GM12891 (cell line): ENCODE measurements at regions not wholly inside any gene's neighbourhood (a gene's known extent, or its start where the extent isn't known, plus 50 kb on each side); places are given as distances from the start of the nearest gene placed in this dataset.

Source experiments
- POLR2A ChIP-seq: IDR thresholded peaks from 2 replicates; pipeline ENCODE4 v1.6.1; 2011; ENCODE audit warnings: low read depth, low read length, control low read depth
- POLR2AphosphoS5 ChIP-seq: IDR thresholded peaks from 2 replicates; pipeline ENCODE4 v1.6.1; 2011; ENCODE audit warnings: low read depth, low read length, control low read depth
- TAF1 ChIP-seq: IDR thresholded peaks from 2 replicates; pipeline ENCODE4 v1.6.1; 2011; ENCODE audit warnings: low read depth, low read length, control low read depth

GRCh38 chr18:38353149-38353548 is 787.6 kb upstream of the CELF4 start:
- TF ChIP-seq POLR2A (no peak), POLR2AphosphoS5 (no peak), TAF1 (no peak)
